ENCODE measurements at regions not wholly inside any gene's neighbourhood (a gene's known extent, or its start where the extent isn't known, plus 50 kb on each side); places are given as distances from the start of the nearest gene placed in this dataset.

- Histone ChIP-seq H3K9me3 (ENCODE audit: low read length) (no peaks in the 10 kb centered on the region), H3F3A (ENCODE audit: low read length, unreplicated experiment) (no peaks in the 10 kb centered on the region), H3K4me3 (ENCODE audit: low read length) (no peak overlapping the region), H3K9me2 (replicated peaks; ENCODE audit: low read length) (no peaks in the 10 kb centered on the region), H3K4me1 (ENCODE audit: insufficient read depth, low read length) (no peaks in the 10 kb centered on the region), H4K20me1 (ENCODE audit: low read length) (no peaks in the 10 kb centered on the region), H3K27me3 (ENCODE audit: low read length) (no peaks in the 10 kb centered on the region), H3K9ac (ENCODE audit: low read length) (no peak overlapping the region), H3K4me2 (ENCODE audit: low read length) (no peak overlapping the region), H3K79me2 (ENCODE audit: low read length) (no peaks in the 10 kb centered on the region), H3K27ac (ENCODE audit: low read length) (no peak overlapping the region), H2AFZ (ENCODE audit: low read length) (no peak overlapping the region), H3K36me3 (ENCODE audit: low read depth, low read length) (no peaks in the 10 kb centered on the region)
- no peak for TF ChIP-seq EZH2phosphoT487 (IDR thresholded peaks at IDR 0.05; ENCODE audit: borderline replicate concordance, low read length)
- TF ChIP-seq, protein P1, sequence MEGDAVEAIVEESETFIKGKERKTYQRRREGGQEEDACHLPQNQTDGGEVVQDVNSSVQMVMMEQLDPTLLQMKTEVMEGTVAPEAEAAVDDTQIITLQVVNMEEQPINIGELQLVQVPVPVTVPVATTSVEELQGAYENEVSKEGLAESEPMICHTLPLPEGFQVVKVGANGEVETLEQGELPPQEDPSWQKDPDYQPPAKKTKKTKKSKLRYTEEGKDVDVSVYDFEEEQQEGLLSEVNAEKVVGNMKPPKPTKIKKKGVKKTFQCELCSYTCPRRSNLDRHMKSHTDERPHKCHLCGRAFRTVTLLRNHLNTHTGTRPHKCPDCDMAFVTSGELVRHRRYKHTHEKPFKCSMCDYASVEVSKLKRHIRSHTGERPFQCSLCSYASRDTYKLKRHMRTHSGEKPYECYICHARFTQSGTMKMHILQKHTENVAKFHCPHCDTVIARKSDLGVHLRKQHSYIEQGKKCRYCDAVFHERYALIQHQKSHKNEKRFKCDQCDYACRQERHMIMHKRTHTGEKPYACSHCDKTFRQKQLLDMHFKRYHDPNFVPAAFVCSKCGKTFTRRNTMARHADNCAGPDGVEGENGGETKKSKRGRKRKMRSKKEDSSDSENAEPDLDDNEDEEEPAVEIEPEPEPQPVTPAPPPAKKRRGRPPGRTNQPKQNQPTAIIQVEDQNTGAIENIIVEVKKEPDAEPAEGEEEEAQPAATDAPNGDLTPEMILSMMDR (conservative IDR thresholded peaks at IDR 0.05; ENCODE audit: low read depth, low read length) = no peak
- DNase-seq (no peak), ATAC-seq (no peak)
- ChIA-PET CTCF (no interaction called here), POLR2A (ENCODE audit: unreplicated experiment) (no interaction called here)
- intact Hi-C loops (cut with micrococcal nuclease) = no loop called here
- BruUV-seq (replicated peaks) = no TSS peak
These were observed 699.3 kb downstream of the RNF144B start for GRCh38 chr6:19086480-19086879.

- H3K4me1 ChIP-seq (ENCODE audit: insufficient read depth, low read length) = no peaks in the 10 kb centered on the region
- H2AFZ ChIP-seq (ENCODE audit: low read length) = no peak overlapping the region
- intact Hi-C loops (cut with micrococcal nuclease) = no loop called here
- no peaks in the 10 kb centered on the region for H4K20me1 ChIP-seq (ENCODE audit: low read length)
- H3K9me3 ChIP-seq (ENCODE audit: low read length) = no peaks in the 10 kb centered on the region
- H3K9ac ChIP-seq (ENCODE audit: low read length) = no peak overlapping the region
- POLR2A ChIA-PET (ENCODE audit: unreplicated experiment) = no interaction called here
- no peak overlapping the region for H3K27ac ChIP-seq (ENCODE audit: low read length)
- H3K4me3 ChIP-seq (ENCODE audit: low read length) = no peak overlapping the region
- no peaks in the 10 kb centered on the region for H3K79me2 ChIP-seq (ENCODE audit: low read length)
- no TSS peak for BruUV-seq (replicated peaks)
- H3K9me2 ChIP-seq (replicated peaks; ENCODE audit: low read length) = no peaks in the 10 kb centered on the region
- TF ChIP-seq EZH2phosphoT487 (IDR thresholded peaks at IDR 0.05; ENCODE audit: borderline replicate concordance, low read length) (no peak), EZH2 (IDR thresholded peaks at IDR 0.05; ENCODE audit: low read length, unreplicated experiment) (no peak)
- TF ChIP-seq, protein P1 (conservative IDR thresholded peaks at IDR 0.05; ENCODE audit: low read depth, low read length) = no peak
- H3K27me3 ChIP-seq (ENCODE audit: low read length) = no peaks in the 10 kb centered on the region
- H3F3A ChIP-seq (ENCODE audit: low read length, unreplicated experiment) = no peaks in the 10 kb centered on the region
- DNase-seq (no peak), ATAC-seq (no peak)
- CTCF ChIA-PET = no interaction called here
- H3K4me2 ChIP-seq (ENCODE audit: low read length) = no peak overlapping the region
- no peaks in the 10 kb centered on the region for H3K36me3 ChIP-seq (ENCODE audit: low read depth, low read length)
These were observed 700.1 kb downstream of the RNF144B start for GRCh38 chr6:19087296-19087695.

DNA sequence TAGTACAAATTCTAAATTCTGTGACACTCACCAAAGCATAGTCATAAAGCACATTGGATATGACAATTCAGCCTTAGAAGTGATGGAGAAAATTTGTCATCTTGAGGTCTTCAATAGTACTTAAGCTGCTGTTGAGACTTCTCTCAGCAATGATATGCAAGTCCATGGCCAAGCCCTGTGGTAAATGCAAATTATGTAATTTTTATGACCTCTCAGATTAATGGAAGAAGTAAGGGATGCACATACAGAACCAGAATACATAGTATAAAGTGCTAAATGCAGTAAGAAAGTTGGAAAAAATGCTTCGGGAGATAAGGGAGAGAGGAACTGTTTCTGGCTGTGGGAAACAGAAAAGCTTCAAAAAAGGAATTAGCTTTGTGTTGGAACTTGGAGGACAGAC lies 700.7 kb downstream of the RNF144B start:
- H4K20me1 ChIP-seq (ENCODE audit: low read length) = no peaks in the 10 kb centered on the region
- TF ChIP-seq, protein P1 (conservative IDR thresholded peaks at IDR 0.05; ENCODE audit: low read depth, low read length) = no peak
- TF ChIP-seq EZH2phosphoT487 (IDR thresholded peaks at IDR 0.05; ENCODE audit: borderline replicate concordance, low read length) (no peak), EZH2 (IDR thresholded peaks at IDR 0.05; ENCODE audit: low read length, unreplicated experiment) (no peak)
- no peaks in the 10 kb centered on the region for H3F3A ChIP-seq (ENCODE audit: low read length, unreplicated experiment)
- DNase-seq = no peak
- no peak overlapping the region for H3K4me2 ChIP-seq (ENCODE audit: low read length)
- H3K27me3 ChIP-seq (ENCODE audit: low read length) = no peaks in the 10 kb centered on the region
- intact Hi-C loops (cut with micrococcal nuclease) = no loop called here
- H3K9me3 ChIP-seq (ENCODE audit: low read length) = no peaks in the 10 kb centered on the region
- ATAC-seq = no peak
- H3K79me2 ChIP-seq (ENCODE audit: low read length) = no peaks in the 10 kb centered on the region
- no peak overlapping the region for H2AFZ ChIP-seq (ENCODE audit: low read length)
- no peaks in the 10 kb centered on the region for H3K9me2 ChIP-seq (replicated peaks; ENCODE audit: low read length)
- no TSS peak for BruUV-seq (replicated peaks)
- no peak overlapping the region for H3K27ac ChIP-seq (ENCODE audit: low read length)
- ChIA-PET CTCF (no interaction called here), POLR2A (ENCODE audit: unreplicated experiment) (no interaction called here)
- H3K9ac ChIP-seq (ENCODE audit: low read length) = no peak overlapping the region
- no peak overlapping the region for H3K4me3 ChIP-seq (ENCODE audit: low read length)
- H3K4me1 ChIP-seq (ENCODE audit: insufficient read depth, low read length) = no peaks in the 10 kb centered on the region
- no peaks in the 10 kb centered on the region for H3K36me3 ChIP-seq (ENCODE audit: low read depth, low read length)

Data from PC-3 (cell line).